A172 (cell line): ENCODE measurements at regions not wholly inside any gene's neighbourhood (a gene's known extent, or its start where the extent isn't known, plus 50 kb on each side); places are given as distances from the start of the nearest gene placed in this dataset.

Experiments used
- DNase-seq: peaks from one replicate; pipeline ENCODE4 v3.0.0-alpha.2; 2015; ENCODE audit warnings: low spot score

DNA sequence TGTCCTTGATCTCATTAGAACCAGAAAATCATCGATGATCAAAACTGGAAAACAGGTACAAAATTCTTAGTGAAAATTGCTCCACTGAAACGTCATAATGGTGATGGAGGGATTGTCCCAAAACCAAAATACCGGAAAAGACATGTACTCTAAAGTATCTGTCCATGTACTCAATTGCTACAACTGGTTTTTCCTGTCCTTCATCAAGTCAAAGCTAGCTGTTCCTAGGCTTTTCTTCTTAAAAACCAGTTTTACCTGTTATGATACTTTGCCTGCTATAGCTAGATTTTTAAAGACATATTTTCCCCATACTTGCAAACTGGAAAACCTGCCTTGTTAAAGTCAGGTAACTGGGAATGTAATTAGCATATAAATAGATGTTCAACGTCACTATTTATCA lies 50.5 kb upstream of the LRRC1 start:
- DNase-seq, result no peak

DNA sequence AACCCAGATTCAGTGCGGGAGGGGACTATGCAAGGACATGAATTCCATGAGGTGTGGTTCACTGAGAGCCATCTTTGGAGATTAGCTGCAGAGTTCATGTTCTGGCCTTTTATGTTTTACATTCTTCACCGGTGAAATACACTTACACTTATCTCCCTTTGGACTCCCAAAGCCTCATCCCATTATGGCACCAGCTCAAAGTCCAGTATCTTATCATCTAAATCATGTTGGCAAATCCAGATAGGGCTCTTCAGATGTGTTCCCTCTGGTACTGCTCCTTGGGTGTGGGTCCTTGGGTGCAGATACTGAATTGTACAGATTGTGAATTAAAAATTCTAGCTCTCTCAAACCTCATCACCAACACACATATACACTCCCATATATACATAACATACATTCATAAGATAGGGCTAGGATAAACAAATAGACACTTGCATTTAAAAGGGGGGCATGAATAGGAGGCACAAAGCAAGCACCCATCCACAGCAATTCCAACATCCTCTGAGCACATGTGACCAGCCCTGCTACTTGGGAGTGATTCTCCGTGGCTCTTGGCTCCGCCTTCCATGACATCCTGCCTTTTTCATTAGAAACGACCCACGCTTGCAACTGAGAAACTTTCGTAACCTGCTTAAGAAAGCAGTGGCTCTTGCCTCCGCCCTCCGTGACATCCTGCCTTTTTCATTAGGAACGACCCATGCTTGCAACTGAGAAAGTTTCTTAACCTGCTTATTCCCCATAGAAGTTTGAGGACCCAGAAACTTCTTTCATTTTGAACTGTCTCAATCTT lies 53.6 kb upstream of the LRRC1 start:
- no peak for DNase-seq

DNA sequence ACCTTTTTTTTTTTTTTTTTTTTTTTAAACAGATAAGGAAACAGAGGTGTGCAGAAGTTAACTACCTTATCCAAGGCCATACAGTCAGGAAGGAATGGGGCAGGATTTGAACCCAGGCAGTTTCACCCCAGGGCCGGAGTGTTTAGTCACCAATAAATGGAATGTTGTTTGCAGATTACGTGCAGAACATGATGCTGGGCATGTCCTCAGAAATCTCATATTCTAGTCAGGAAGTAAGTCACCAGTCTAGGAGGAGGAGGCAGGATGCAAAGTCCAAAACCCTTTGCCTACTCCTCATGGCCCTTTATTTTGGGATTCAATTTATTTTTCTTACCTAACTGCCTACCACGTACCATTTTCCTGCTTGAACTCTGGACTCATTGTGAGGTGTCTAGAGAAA lies 57.1 kb upstream of the LRRC1 start:
- no peak for DNase-seq

DNA sequence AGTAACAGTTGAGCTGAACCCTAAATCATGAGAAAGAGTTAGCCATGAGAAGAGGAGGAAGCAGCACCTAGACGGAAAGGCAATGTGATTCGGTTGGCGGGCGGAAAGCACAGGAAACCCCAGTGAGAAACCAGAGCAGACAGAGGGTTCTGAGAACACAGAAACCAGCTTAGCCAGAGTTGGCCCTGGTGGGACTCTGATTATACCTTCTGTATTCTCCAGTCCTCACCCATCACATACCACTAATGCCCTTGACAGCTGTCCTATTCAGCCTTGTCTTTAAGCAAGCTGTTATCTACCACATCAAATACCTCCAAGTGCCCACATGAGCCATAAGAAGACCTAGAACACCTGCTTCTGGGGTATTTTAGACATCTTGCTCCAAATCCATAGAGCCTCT lies 58.9 kb upstream of the LRRC1 start:
- DNase-seq, result no peak

DNA sequence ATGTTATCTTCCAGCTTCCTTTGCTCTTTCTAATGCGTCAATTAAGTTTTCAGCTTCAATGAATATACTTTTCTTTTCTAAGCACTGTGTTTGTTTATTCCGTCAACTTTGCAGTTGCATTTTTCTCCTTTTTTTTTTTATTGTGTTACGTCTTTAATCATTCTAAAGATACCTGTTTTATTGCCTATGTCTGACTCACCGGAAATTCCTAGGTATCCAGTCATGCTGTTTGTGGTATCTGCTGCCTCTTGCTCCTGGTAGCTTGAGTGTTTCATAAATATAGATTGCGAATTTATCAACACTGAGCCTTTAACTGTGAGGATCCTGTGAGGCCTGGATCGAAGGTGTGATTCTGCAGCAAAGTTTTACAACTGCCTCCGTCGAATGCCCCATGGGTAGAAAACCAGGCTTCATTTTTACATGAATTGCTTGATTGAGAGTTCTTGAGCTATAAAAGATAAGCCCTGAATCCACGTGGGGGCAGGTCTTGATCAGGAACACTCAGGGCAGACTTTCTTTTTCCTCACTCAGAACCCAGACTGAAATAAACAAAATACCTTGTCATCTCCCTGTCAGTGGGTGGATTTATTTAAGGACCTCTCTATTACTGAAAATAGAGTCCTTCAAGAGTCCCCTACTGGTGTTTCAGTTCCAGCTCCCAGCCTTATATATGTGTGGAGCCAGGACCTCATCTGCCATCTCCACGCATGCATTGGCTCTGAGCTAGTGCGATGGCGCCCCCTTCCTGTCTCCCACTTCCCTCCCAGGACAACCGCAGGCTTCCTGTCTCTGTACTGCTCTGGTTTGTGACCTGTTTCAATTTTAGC lies 60.1 kb upstream of the LRRC1 start:
- peak; percentile 95 for DNase-seq

DNA sequence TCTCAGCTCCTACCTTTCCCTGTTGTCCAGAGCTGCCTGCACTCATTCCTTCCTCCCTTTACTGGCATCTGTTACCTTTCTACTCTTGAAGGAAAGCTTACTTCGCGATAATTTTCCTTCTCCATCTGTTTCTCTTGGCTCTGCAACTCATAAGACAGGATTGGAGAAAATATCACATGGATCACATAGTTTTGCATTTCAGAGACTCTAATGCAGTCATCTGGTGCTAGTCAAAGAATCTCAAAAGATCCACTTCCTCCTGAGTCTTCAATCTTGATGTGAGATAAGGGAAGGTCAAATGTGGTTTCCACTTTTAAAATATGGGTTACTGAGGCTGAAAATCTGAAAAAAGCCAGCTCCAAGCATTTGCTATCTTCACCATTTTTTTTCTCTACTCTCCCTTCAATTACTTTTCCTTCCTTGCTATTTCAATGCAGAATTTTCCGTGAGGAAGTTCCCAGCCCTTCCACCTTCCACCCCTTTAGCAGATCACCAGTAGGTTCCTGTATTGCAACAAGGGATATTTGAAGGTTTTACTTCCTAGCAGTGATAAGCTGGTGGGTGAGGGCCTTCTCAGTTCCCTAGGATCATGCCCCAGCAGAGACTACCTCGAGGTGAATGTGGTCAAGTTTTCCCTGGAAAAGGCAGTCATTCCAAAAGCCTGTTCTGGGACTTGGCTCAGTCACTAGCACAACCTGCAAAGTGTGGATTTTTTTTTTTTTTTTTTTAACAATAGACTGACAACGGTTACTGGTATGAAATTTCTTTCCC lies 62.8 kb upstream of the LRRC1 start:
- DNase-seq, result no peak

DNA sequence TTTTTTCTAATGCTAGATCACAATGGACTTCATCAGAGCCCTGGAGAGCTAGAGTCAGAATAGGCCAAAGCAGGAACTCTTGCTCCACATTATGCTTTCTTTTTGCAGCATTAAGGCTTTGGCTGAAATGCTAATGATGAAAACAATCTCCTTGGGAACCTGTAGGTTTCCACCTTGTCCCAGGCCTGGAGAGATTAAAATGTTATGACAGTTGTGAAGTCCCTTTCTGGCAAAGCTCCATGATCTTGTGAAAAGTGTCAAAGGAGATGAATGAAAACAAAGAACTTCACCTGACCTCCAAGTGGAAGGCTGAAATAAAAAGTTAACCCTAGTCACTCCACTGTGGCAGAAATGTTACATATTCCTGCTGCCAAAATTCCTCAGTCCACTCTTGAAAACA lies 64.0 kb upstream of the LRRC1 start:
- DNase-seq, result no peak

DNA sequence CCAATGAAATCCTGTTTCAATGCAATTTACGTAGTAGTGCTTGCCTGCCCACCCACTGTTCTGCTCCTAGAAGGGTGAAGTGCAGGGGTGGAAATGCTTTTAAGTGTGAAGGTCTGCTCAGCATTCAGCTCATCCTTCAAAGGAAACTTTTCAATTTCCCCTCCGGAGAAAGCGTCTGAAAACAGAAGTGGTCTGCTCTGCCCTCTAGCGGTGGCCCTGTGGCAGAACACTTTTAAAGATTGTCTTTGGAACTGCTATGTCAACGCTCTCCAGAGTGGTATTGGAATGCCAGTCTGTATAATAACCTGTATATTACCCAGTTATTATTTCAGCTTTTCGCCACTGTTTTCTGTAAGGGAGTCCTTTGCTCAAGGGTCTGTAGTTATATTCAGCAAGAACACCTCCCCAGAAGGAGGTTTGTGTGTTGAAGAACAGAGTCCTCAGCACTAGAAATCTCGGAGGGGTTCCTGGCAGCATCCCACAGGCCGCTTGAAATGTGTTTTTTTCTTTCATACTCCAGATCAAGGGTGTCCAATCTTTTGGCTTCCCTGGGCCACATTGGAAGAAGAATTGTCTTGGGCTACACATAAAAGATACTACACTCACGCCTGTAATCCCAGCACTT lies 63.1 kb upstream of the KLHL31 start:
- DNase-seq, result peak; percentile 50

DNA sequence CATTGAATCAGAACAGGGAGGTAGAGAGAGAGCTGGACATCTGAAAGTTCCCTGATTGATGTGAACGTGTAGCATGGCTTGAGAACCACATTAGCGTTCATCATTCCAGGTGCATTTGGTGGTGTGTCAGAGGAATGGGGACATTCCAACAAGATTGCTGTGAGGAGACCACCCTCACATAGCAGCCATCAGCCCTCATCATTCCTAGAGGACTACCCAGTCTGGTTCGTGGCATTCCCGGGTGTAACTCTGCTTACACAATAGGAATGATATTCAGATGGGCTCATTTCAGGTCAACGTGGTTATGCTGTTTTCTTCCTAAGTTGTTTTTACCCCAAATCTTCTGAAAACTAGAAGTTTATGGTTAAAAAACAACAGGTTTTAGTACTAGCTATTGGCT lies 62.2 kb upstream of the KLHL31 start:
- DNase-seq, result no peak

DNA sequence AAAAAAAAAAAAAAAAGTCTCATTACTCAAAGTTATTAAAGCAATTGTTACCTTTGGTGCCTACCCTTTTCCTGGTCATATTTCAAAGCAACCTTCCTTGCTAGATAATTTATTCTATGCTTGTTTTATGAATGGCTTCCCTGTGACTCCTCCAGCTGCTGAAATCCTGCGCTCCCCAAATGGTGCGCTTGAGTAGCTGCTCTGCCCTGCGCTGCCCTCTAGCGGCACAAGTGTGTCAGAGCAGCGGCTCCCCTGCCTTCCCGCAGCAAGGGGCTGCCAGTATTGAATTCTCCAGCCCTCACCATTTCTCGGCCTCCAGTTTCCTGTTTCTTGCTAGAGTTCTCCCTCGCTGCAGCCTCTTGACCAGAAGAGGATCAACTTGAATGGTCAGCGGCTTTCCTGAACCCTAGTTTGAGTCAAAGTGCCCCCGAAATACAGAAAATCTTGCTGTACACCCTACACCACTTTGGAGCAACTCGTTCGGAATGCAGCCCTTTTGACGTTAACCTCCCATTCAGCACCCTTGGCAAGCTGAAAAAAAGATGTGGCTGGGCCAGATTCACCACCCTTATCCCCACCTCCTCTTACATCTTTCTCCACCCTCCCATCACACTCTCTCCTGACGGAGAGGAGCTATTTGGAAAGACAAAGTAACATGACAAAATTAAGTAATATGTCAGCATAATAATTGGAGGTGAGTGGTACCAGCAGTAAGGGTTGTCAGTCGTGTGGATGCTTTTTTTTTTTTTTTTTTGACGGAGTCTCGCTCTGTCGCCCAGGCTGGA lies 60.4 kb upstream of the KLHL31 start:
- DNase-seq, result peak; percentile 55

DNA sequence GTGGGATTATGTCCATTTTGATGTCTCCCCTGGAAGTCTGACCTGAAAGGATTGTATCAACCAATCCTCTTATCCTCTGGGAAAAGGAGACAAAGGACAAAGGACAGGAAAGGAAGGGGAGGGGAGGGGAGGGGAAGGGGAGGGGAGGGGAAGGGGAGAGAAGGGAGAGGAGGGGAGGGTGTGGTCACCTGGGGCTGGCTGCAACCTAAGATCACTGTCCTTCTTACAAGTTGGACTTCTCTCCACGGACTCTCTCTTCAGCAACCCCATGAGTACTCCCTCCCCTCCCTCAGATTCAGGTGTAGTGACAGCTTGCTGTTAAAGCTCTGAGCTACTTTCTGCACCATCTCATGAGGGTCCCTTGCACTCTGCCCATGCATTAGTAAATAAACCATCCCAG lies 58.9 kb upstream of the KLHL31 start:
- no peak for DNase-seq

DNA sequence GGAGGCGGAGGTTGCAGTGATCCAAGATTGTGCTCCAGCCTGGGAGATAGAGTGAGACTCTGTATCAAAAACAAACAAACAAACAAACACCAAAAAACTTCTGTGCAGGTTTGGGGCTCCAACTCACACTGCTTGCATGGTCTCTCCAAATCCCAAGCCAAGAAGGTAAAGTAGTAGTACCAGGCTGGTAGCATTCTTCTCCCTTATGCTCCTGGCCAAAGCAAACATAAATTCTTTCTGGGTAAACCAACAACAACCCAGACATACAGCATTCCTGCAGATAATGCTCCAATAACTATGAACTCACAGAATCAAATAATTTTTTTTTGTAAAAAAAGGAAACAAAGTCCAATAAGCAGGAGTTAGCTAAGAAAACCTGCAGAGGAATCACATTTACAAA lies 57.8 kb upstream of the KLHL31 start:
- no peak for DNase-seq

DNA sequence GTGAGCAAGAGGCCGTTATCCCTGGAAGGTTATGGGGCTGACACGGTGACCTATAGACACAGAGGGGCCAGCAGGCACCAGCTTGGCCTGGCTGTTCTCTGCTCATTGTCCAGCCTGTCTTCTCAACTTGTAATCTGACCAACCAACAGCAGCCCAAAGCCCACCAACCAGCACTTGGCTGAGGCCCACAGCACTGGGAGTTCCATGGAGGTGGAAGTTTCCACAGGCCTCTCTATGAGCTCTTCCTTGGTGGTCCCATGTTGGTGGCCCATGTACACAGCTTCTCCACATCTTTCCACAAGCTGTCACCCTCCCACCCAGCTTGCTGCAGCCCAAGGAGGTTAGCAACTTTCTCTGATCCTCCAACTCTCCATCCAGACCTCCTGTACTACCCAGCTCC lies 56.2 kb upstream of the KLHL31 start:
- no peak for DNase-seq

DNA sequence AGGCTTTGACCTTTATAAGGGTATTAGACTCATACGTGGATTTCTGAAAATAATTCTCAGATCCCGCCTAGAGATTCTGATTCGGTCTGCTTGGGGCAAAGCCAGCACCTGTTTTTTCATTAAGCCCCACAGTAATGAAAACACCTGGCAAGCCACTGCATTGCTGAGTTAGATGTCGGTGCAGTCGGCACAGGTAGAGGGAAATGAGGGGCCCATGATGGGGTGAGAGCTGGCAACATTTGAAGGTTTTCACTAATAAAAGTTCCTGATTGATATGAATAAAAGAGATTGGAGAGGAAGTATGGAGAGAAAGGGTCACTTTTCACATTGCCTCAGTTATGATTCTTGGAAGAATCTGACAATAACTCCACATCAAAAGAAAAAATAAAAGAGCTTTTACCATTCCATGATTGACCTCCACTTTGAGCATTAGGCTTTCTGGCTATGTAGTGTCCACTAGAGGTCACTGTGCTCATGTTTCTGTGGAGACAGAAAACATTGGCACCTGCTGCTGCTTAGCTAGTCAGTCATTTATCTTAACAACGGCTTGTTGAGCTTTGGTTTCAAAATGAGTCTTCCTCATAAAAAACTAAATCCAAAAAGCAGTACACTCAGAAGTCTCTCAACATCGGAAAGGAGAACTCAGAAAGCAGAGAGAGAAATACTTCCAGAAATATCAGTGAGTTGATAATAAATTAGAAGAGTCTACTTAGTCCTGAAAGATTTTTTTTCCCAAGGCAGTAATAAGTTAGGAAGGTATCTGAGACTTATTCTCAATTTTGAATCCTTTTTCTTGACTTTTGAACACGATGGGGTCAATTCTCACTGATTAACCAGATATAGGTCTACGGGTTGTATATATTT lies 53.3 kb upstream of the KLHL31 start:
- DNase-seq, result peak; percentile 68

DNA sequence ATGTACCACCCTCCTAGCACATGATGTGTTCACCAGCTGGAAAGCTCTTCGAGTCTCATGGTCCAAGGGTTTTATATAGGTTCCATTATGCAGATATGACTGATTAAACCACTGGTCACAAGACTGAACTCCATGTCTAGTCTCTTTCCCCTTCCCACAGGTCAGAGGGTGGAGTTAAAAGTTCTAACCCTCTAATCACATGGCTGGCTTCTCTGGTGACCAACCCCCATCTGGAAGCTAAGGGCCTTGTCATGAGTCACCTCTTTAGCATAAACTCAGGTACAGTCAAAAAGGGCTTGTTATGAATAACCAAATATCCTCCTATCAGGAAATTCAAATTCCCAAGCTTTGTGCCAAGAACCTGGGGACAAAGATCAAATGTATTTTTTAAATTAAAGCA lies 52.0 kb upstream of the KLHL31 start:
- no peak for DNase-seq

DNA sequence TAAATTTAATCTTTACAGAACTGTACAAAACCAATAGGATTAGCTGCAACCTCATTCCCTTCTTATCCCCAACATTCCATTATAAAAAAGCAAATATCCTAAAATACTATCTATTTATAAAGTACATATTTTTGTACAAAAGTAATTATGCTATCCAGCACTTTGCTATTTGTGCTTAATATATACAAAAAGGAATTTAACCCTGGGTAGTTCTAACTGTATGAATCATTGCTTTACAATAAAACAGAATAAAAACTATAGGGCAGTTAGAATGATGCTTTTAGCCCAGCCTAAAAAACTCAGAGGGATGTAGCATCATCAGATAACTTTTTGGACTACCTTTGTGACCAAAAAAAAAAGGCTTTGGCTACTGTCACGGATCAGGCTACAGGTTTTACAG lies 49.9 kb upstream of the KLHL31 start:
- no peak for DNase-seq
